SK-N-SH treated with all-trans-retinoic acid at 6 μM for 48 hours (cell line): ENCODE measurements at regions not wholly inside any gene's neighbourhood (a gene's known extent, or its start where the extent isn't known, plus 50 kb on each side); places are given as distances from the start of the nearest gene placed in this dataset.
"Not testable (repeated sequence)": the region's sequence is repeated elsewhere in the genome, so short reads cannot be mapped to it uniquely, and the experiment has no call there.

Source experiments
- ATAC-seq: fragments of 200-7000 bp; cut with Tn5 transposase; 3 replicates; pipeline ENCODE4 v1.9.1; 2020; ENCODE audit warnings: mild to moderate bottlenecking, moderate library complexity
- BACH2 ChIP-seq: fragments of 250-450 bp; sonication (Bioruptor Pico); IDR thresholded peaks from 2 replicates; pipeline ENCODE4 v1.9.0; 2021; ENCODE audit warnings: mild to moderate bottlenecking, borderline replicate concordance
- CSDC2 ChIP-seq: fragments of 250-450 bp; sonication (Bioruptor Pico); IDR thresholded peaks from 2 replicates; pipeline ENCODE4 v1.5.0; 2020; ENCODE audit warnings: mild to moderate bottlenecking, moderate library complexity
- ESRRG ChIP-seq: fragments of 250-450 bp; sonication (Bioruptor Pico); IDR thresholded peaks from 2 replicates; pipeline ENCODE4 v1.6.1; 2021; ENCODE audit warnings: mild to moderate bottlenecking
- GLIS3 ChIP-seq: fragments of 250-450 bp; sonication (Bioruptor Pico); IDR thresholded peaks from 2 replicates; pipeline ENCODE4 v1.5.0; 2020; ENCODE audit warnings: mild to moderate bottlenecking, moderate library complexity
- ISL1 ChIP-seq: fragments of 250-450 bp; sonication (Bioruptor Pico); IDR thresholded peaks from 2 replicates; pipeline ENCODE4 v2.1.2; 2022; ENCODE audit warnings: mild to moderate bottlenecking, moderate library complexity
- PPARA ChIP-seq: fragments of 250-450 bp; sonication (Bioruptor Pico); IDR thresholded peaks from 2 replicates; pipeline ENCODE4 v1.5.0; 2020; ENCODE audit warnings: mild to moderate bottlenecking, borderline replicate concordance
- RARB ChIP-seq: fragments of 250-450 bp; sonication (Bioruptor Pico); IDR thresholded peaks from 2 replicates; pipeline ENCODE4 v1.8.0; 2021; ENCODE audit warnings: mild to moderate bottlenecking, moderate library complexity
- SNAI2 ChIP-seq: fragments of 250-450 bp; sonication (Bioruptor Pico); IDR thresholded peaks from 2 replicates; pipeline ENCODE4 v1.5.0; 2020; ENCODE audit warnings: mild to moderate bottlenecking, moderate library complexity
- TCF4 ChIP-seq: fragments of 250-450 bp; sonication (Bioruptor Pico); IDR thresholded peaks from 2 replicates; pipeline ENCODE4 v1.8.0; 2021; ENCODE audit warnings: mild to moderate bottlenecking, moderate library complexity, borderline replicate concordance
- TOX ChIP-seq: fragments of 250-450 bp; sonication (Bioruptor Pico); IDR thresholded peaks from 2 replicates; pipeline ENCODE4 v1.8.0; 2021; ENCODE audit warnings: mild to moderate bottlenecking, moderate library complexity, borderline replicate concordance
- ZC3H10 ChIP-seq: fragments of 250-450 bp; sonication (Bioruptor Pico); IDR thresholded peaks from 2 replicates; pipeline ENCODE4 v1.5.1; 2021; ENCODE audit warnings: mild to moderate bottlenecking, moderate library complexity
- ZFP3 ChIP-seq: fragments of 250-450 bp; sonication (Bioruptor Pico); IDR thresholded peaks from 2 replicates; pipeline ENCODE4 v1.5.0; 2020; ENCODE audit warnings: mild to moderate bottlenecking, moderate library complexity
- ZFP30 ChIP-seq: fragments of 450-650 bp; formaldehyde crosslinking; IDR thresholded peaks from 2 replicates; pipeline ENCODE4 v1.5.0; 2022; ENCODE audit warnings: mild to moderate bottlenecking, moderate library complexity
- ZNF565 ChIP-seq: fragments of 450-650 bp; formaldehyde crosslinking; conservative IDR thresholded peaks from 2 replicates; pipeline ENCODE4 v1.5.0; 2020; ENCODE audit warnings: low read depth, mild to moderate bottlenecking, moderate library complexity
- ZNF70 ChIP-seq: fragments of 450-650 bp; formaldehyde crosslinking; IDR thresholded peaks from 2 replicates; pipeline ENCODE4 v1.5.0; 2020; ENCODE audit warnings: mild to moderate bottlenecking, moderate library complexity
- ZNF8 ChIP-seq: fragments of 450-650 bp; formaldehyde crosslinking; IDR thresholded peaks from 2 replicates; pipeline ENCODE4 v1.5.0; 2020; ENCODE audit warnings: mild to moderate bottlenecking, moderate library complexity
- TF ChIP-seq, protein P1 (sequence below): fragments of 250-450 bp; sonication (Bioruptor Pico); IDR thresholded peaks from 2 replicates; pipeline ENCODE4 v1.5.1; 2020; ENCODE audit warnings: low read depth, mild to moderate bottlenecking, moderate library complexity
- TF ChIP-seq, protein P2 (sequence below): fragments of 250-450 bp; sonication (Bioruptor Pico); IDR thresholded peaks from 2 replicates; pipeline ENCODE4 v1.5.0; 2020; ENCODE audit warnings: mild to moderate bottlenecking, moderate library complexity
- TF ChIP-seq, protein P3 (sequence below): fragments of 250-450 bp; sonication (Bioruptor Pico); IDR thresholded peaks from 2 replicates; pipeline ENCODE4 v1.8.0; 2021; ENCODE audit warnings: low read depth, mild to moderate bottlenecking, moderate library complexity, borderline replicate concordance

DNA sequence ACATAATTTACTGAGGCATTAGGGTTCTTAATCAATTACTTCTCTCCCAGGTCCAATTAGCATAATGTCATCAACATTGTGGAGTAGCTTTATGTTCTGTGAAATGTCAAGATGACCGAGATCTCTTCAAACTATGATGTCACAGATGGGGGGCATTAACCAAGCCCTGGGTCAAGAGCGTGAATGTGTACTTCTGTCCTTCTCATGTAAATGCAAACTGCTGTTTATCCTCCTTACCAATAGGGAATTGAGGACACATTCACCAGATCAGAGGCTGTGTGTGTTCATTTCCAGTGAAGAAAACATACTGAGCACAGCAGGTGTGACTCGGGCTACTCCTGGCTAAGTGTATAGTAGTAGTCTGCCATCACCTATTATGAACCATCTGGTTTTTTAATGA, 177.9 kb downstream of the MINAR1 start (continued):
- TF ChIP-seq PPARA (no peak), RARB (CRISPR knock-in tag) (no peak)
- TF ChIP-seq, protein P1, sequence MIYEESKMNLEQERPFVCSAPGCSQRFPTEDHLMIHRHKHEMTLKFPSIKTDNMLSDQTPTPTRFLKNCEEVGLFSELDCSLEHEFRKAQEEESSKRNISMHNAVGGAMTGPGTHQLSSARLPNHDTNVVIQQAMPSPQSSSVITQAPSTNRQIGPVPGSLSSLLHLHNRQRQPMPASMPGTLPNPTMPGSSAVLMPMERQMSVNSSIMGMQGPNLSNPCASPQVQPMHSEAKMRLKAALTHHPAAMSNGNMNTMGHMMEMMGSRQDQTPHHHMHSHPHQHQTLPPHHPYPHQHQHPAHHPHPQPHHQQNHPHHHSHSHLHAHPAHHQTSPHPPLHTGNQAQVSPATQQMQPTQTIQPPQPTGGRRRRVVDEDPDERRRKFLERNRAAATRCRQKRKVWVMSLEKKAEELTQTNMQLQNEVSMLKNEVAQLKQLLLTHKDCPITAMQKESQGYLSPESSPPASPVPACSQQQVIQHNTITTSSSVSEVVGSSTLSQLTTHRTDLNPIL, result no peak

DNA sequence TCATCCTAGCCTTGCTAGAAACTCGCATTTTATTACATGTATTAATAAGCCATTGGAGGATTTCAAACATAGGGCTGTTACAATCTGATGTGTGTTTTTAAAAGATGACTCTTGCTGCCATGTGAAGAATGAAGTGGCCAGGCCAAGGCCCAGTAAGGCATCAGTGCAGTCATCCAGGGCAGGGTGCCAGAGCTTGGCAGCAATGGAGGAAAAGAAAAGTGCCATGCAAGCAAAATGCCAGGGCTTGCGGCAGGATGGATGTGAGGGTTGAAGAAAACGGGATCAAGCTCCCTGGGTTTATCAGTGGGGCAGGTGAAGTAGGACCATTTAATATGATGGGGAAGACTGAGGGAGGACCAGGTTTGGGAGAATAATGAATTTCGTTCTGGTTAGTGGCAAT, 183.6 kb downstream of the MINAR1 start:
- TF ChIP-seq, protein P2, sequence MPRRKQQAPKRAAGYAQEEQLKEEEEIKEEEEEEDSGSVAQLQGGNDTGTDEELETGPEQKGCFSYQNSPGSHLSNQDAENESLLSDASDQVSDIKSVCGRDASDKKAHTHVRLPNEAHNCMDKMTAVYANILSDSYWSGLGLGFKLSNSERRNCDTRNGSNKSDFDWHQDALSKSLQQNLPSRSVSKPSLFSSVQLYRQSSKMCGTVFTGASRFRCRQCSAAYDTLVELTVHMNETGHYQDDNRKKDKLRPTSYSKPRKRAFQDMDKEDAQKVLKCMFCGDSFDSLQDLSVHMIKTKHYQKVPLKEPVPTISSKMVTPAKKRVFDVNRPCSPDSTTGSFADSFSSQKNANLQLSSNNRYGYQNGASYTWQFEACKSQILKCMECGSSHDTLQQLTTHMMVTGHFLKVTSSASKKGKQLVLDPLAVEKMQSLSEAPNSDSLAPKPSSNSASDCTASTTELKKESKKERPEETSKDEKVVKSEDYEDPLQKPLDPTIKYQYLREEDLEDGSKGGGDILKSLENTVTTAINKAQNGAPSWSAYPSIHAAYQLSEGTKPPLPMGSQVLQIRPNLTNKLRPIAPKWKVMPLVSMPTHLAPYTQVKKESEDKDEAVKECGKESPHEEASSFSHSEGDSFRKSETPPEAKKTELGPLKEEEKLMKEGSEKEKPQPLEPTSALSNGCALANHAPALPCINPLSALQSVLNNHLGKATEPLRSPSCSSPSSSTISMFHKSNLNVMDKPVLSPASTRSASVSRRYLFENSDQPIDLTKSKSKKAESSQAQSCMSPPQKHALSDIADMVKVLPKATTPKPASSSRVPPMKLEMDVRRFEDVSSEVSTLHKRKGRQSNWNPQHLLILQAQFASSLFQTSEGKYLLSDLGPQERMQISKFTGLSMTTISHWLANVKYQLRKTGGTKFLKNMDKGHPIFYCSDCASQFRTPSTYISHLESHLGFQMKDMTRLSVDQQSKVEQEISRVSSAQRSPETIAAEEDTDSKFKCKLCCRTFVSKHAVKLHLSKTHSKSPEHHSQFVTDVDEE (CRISPR knock-in tag), result no peak
- TF ChIP-seq, all 23 proteins: peak for 0
- no peak for ATAC-seq

DNA sequence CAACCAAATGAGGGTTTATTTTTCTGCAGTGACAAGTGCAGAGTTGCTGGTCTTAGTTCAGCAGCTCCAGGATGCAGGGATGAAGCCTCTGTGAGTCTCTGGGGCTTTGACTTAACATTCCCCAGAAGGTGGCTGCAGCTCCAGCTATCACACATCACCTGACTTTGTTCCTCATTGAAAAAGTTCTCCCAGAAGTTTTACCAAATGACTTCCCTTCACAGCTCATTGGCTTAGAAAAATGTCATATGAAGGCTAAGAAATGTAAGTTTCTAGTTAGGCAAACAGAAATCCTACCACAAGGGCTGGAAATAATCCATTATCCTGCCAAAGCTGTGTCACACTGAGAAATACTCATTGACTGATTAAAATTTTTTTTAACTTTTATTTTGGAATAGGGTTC, 184.9 kb downstream of the MINAR1 start:
- no peak for ATAC-seq
- TF ChIP-seq ZFP30 (CRISPR knock-in tag) (no peak), BACH2 (CRISPR knock-in tag) (no peak), TCF4 (CRISPR knock-in tag) (no peak), ZC3H10 (no peak), ISL1 (CRISPR knock-in tag) (no peak), ZNF565 (CRISPR knock-in tag) (no peak), RARB (CRISPR knock-in tag) (no peak)
- TF ChIP-seq, protein P3, sequence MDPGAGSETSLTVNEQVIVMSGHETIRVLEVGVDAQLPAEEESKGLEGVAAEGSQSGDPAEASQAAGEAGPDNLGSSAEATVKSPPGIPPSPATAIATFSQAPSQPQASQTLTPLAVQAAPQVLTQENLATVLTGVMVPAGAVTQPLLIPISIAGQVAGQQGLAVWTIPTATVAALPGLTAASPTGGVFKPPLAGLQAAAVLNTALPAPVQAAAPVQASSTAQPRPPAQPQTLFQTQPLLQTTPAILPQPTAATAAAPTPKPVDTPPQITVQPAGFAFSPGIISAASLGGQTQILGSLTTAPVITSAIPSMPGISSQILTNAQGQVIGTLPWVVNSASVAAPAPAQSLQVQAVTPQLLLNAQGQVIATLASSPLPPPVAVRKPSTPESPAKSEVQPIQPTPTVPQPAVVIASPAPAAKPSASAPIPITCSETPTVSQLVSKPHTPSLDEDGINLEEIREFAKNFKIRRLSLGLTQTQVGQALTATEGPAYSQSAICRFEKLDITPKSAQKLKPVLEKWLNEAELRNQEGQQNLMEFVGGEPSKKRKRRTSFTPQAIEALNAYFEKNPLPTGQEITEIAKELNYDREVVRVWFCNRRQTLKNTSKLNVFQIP (CRISPR knock-in tag), result no peak

DNA sequence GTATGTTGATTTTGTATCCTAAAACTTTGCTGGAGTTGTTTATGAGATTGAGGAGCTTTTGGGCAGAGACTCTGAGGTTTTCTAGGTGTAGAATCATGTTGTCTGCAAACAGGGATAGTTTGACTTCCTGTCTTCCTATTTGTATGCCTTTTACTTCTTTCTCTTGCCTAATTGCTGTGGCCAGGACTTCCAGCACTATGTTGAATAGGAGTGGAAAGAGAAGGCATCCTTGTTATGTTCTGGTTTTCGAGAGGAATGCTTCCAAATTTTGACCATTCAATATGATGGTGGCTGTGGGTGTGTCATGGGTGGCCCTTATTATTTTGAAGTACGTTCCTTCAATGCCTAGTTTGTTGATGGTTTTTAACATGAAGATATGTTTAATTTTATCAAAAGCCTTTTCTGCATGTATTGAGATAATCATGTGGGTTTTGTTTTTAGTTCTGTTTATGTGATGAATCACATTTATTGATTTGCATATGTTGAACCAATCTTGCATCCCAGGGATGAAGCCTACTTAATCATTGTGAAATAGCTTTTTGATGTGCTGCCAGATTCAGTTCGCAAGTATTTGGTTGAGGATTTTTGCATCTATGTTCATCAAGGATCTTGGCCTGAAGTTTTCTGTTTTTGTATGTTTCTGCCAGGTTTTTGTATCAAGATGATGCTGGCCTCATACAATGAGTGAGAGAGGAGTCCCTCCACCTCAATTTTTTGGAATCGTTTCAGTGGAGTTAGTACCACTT, 188.1 kb downstream of the MINAR1 start:
- ATAC-seq, result no peak
- TF ChIP-seq CSDC2 (CRISPR knock-in tag) (no peak), TCF4 (CRISPR knock-in tag) (no peak), GLIS3 (CRISPR knock-in tag) (no peak), ESRRG (no peak), PPARA (no peak)
- TF ChIP-seq, protein P2 (CRISPR knock-in tag), result no peak

DNA sequence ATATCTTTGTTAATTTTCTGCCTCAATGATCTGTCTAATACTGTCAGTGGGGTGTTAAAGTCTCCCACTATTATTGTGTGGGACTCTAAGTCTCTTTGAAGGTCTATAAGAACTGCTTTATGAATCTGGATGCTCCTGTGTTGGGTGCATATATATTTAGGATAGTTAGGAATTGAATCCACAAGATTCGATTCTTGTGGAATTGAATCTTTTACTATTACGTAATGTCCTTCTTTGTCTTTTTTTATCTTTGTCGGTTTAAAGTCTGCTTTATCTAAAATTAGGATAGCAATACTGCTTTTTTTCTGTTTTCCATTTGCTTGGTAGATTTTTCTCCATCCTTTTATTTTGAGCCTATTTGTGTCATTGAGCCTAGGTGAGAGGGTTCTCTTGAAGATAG, 189.7 kb downstream of the MINAR1 start:
- ATAC-seq, result not testable (repeated sequence)

DNA sequence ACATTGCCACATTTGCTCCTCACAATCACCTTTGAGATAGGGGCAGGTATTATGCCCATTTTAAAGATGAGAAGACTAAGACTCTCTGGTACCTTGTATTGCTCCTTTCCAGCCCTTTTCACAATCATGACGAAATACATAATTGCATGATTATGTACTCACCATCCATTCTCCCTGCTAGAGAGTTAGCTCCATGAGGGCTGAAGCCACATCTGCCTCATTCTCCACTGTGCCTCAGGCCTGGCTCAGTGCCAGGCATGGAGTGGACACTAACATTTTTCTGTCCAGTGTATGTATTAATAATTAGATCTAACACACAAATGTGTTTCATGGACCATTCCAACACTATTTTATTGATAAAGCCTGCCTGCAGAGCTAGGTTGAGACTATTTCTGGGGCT, 191.4 kb downstream of the MINAR1 start:
- ATAC-seq, result no peak
- TF ChIP-seq ZFP3 (CRISPR knock-in tag) (no peak), ISL1 (CRISPR knock-in tag) (no peak), ESRRG (no peak), ZNF70 (CRISPR knock-in tag) (no peak), CSDC2 (CRISPR knock-in tag) (no peak), ZNF8 (CRISPR knock-in tag) (no peak), ZC3H10 (no peak), SNAI2 (CRISPR knock-in tag) (no peak), TOX (CRISPR knock-in tag) (no peak), ZFP30 (CRISPR knock-in tag) (no peak)
- TF ChIP-seq, protein P1, result no peak
- TF ChIP-seq, protein P2 (CRISPR knock-in tag), result no peak
